Osteoblast (primary cell): ENCODE measurements at regions not wholly inside any gene's neighbourhood (a gene's known extent, or its start where the extent isn't known, plus 50 kb on each side); places are given as distances from the start of the nearest gene placed in this dataset.

Experiments
- DNase-seq: peaks from one replicate; pipeline ENCODE4 v3.0.0; 2011; ENCODE audit warnings: low spot score, mixed read lengths; ENCODE audit not compliant: insufficient read length; ENCODE audit errors: missing footprints
- H2AFZ ChIP-seq: 2 replicates; pipeline ENCODE4 v1.6.0; 2011; ENCODE audit warnings: mild to moderate bottlenecking, low read length
- H3K27ac ChIP-seq: 2 replicates; pipeline ENCODE4 v1.5.1; 2011; ENCODE audit warnings: mild to moderate bottlenecking, low read depth, low read length, moderate library complexity
- H3K27me3 ChIP-seq: 2 replicates; pipeline ENCODE4 v1.6.0; 2012; ENCODE audit warnings: mild to moderate bottlenecking, control low read depth, inconsistent platforms, low read length, moderate library complexity; ENCODE audit not compliant: insufficient read depth
- H3K36me3 ChIP-seq: 2 replicates; pipeline ENCODE4 v1.5.1; 2011; ENCODE audit warnings: mild to moderate bottlenecking, low read length, control low read depth, moderate library complexity; ENCODE audit not compliant: insufficient read depth
- H3K4me1 ChIP-seq: 2 replicates; pipeline ENCODE4 v1.5.1; 2011; ENCODE audit warnings: mild to moderate bottlenecking, low read length, control low read depth, moderate library complexity; ENCODE audit not compliant: insufficient read depth
- H3K4me2 ChIP-seq: 2 replicates; pipeline ENCODE4 v1.6.0; 2011; ENCODE audit warnings: mild to moderate bottlenecking, low read length; ENCODE audit not compliant: insufficient read depth
- H3K4me3 ChIP-seq: fragments of 200-600 bp; sonication (generic); 3 replicates; pipeline ENCODE4 v1.5.1; 2012; ENCODE audit warnings: mild to moderate bottlenecking, low read length, inconsistent platforms; ENCODE audit not compliant: insufficient read depth
- H3K79me2 ChIP-seq: 2 replicates; pipeline ENCODE4 v1.6.0; 2012; ENCODE audit warnings: mild to moderate bottlenecking, low read length, control low read depth, inconsistent platforms; ENCODE audit not compliant: insufficient read depth
- H3K9me3 ChIP-seq: 2 replicates; pipeline ENCODE4 v1.5.1; 2011; ENCODE audit warnings: low read depth, low read length, control low read depth
- H4K20me1 ChIP-seq: 2 replicates; pipeline ENCODE4 v1.6.0; 2012; ENCODE audit warnings: mild to moderate bottlenecking, low read length, control low read depth; ENCODE audit not compliant: insufficient read depth
- CTCF ChIP-seq: IDR thresholded peaks from 2 replicates; pipeline ENCODE4 v1.5.1; 2011; ENCODE audit warnings: mild to moderate bottlenecking, low read depth, low read length, moderate library complexity; ENCODE audit errors: extremely low read depth

DNA sequence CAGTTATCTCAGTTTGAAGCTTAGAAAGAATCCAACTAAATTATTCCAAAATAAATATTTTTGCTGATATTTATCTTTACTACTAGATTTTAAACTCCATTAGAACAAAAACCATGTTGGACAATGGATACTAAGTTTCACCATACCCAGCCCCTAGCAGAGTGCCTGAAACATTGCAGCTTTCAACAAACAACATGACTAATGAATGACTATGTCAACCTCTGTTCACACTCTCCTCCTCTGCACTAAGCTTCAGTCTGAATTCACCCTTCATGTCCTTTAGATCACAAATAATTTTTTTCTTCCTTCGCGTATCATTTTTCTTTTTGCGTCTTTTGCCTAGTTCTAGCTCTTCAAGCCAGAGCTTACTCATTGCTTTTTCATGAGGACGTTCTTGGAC, 315.2 kb downstream of the PCDH10 start:
- Histone ChIP-seq H3K27ac (no peak overlapping the region), H3K9me3 (no peaks in the 10 kb centered on the region), H2AFZ (no peak overlapping the region), H4K20me1 (no peaks in the 10 kb centered on the region), H3K4me3 (no peak overlapping the region), H3K79me2 (no peaks in the 10 kb centered on the region), H3K4me1 (no peaks in the 10 kb centered on the region), H3K27me3 (no peaks in the 10 kb centered on the region), H3K4me2 (no peak overlapping the region), H3K36me3 (no peaks in the 10 kb centered on the region)
- no peak for TF ChIP-seq CTCF
- no peak for DNase-seq

- Histone ChIP-seq H3K9me3 (no peaks in the 10 kb centered on the region), H3K27me3 (no peaks in the 10 kb centered on the region), H3K27ac (no peak overlapping the region), H3K4me1 (no peaks in the 10 kb centered on the region), H3K36me3 (no peaks in the 10 kb centered on the region), H3K79me2 (no peaks in the 10 kb centered on the region), H3K4me3 (no peak overlapping the region), H3K4me2 (no peak overlapping the region), H2AFZ (no peak overlapping the region), H4K20me1 (no peaks in the 10 kb centered on the region)
- no peak for TF ChIP-seq CTCF
- peak; percentile 41 for DNase-seq
These were observed 303.6 kb downstream of the PCDH10 start for GRCh38 chr4:133452678-133453077.

GRCh38 chr4:133450813-133451212, 301.7 kb downstream of the PCDH10 start:
- Histone ChIP-seq H2AFZ (no peak overlapping the region), H3K27ac (no peak overlapping the region), H3K4me2 (no peak overlapping the region), H3K4me1 (no peaks in the 10 kb centered on the region), H3K79me2 (no peaks in the 10 kb centered on the region), H3K9me3 (no peaks in the 10 kb centered on the region), H3K36me3 (no peaks in the 10 kb centered on the region), H4K20me1 (no peaks in the 10 kb centered on the region), H3K27me3 (no peaks in the 10 kb centered on the region), H3K4me3 (no peak overlapping the region)
- no peak for TF ChIP-seq CTCF
- DNase-seq: no peak

DNA sequence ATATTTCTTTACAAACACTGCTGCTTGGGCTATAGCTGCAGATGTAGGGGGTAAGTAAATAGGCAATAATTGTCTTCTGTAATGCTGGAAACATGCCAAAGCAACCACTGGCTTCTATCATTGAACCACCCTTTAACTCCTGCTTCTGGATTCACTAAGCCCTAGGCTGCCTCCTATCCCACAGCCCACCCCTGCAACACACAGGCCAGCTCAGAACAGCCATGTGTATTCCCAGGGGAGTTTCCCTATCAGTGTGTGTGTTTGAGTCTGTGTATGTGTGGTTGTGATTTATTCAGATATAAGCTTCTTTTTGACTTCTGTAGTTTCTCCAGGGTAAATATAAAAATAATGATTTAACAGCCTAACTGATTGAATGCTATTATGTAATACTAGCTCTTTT, 291.3 kb downstream of the PCDH10 start:
- Histone ChIP-seq H4K20me1 (no peaks in the 10 kb centered on the region), H3K4me3 (no peak overlapping the region), H2AFZ (no peak overlapping the region), H3K4me2 (no peak overlapping the region), H3K4me1 (no peaks in the 10 kb centered on the region), H3K9me3 (no peaks in the 10 kb centered on the region), H3K27ac (no peak overlapping the region), H3K79me2 (no peaks in the 10 kb centered on the region), H3K36me3 (no peaks in the 10 kb centered on the region), H3K27me3 (no peaks in the 10 kb centered on the region)
- no peak for DNase-seq
- TF ChIP-seq CTCF: no peak
